ENCODE measurements at regions not wholly inside any gene's neighbourhood (a gene's known extent, or its start where the extent isn't known, plus 50 kb on each side); places are given as distances from the start of the nearest gene placed in this dataset.

DNA sequence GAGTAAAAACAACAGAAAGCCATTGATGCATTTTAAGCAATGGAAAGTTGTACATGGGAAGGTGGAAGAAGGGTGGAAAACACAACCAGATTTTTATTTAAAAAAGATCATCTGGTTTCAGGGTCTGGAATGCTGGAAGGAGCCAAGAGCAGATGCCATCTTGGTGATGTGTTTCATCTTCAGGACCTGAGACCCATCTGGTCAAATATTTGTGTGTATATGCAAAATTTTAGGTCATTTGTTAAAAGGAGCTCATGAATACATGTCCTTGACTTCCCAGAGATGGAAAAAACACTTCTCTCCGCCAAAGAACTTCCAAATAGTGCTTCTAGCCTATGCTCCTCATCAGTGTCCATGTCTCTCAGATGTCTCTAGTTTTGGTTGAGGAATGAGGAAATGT is 110.6 kb upstream of the GDNF start:
- TF ChIP-seq, protein P1, sequence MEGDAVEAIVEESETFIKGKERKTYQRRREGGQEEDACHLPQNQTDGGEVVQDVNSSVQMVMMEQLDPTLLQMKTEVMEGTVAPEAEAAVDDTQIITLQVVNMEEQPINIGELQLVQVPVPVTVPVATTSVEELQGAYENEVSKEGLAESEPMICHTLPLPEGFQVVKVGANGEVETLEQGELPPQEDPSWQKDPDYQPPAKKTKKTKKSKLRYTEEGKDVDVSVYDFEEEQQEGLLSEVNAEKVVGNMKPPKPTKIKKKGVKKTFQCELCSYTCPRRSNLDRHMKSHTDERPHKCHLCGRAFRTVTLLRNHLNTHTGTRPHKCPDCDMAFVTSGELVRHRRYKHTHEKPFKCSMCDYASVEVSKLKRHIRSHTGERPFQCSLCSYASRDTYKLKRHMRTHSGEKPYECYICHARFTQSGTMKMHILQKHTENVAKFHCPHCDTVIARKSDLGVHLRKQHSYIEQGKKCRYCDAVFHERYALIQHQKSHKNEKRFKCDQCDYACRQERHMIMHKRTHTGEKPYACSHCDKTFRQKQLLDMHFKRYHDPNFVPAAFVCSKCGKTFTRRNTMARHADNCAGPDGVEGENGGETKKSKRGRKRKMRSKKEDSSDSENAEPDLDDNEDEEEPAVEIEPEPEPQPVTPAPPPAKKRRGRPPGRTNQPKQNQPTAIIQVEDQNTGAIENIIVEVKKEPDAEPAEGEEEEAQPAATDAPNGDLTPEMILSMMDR (IDR thresholded peaks at IDR 0.05; ENCODE audit: low read depth, low read length) = no peak
- TF ChIP-seq EZH2phosphoT487 (IDR thresholded peaks at IDR 0.05; ENCODE audit: low read depth) = no peak

Measured in OCI-LY3 (cell line).